ENCODE measurements at regions not wholly inside any gene's neighbourhood (a gene's known extent, or its start where the extent isn't known, plus 50 kb on each side); places are given as distances from the start of the nearest gene placed in this dataset.

GRCh38 chr11:116134450-116134849 lies 630.2 kb upstream of the CADM1 start:
- intact Hi-C loops (cut with DNase I), result no loop called here
- H3K9me3 ChIP-seq, result no peaks in the 10 kb centered on the region
- WGBS, 2 donors, result 84 to 95% methylated on average over 1 of the region's 1 CpG
- H3K27me3 ChIP-seq, result no peaks in the 10 kb centered on the region
- no peak overlapping the region for H3K27ac ChIP-seq
- H3K4me1 ChIP-seq, result no peaks in the 10 kb centered on the region
- ATAC-seq (no peak), DNase-seq (no peak)
- TF ChIP-seq POLR2A (IDR thresholded peaks at IDR 0.05) (no peak), CTCF (IDR thresholded peaks at IDR 0.05) (no peak)
- no peaks in the 10 kb centered on the region for H3K36me3 ChIP-seq (replicated peaks in 1 of 2; ENCODE audit: insufficient read depth in 1 of 2, low read depth in 2 of 2)
- no peak overlapping the region for H3K4me3 ChIP-seq

- H3K27me3 ChIP-seq, result no peaks in the 10 kb centered on the region
- H3K36me3 ChIP-seq (replicated peaks in 1 of 2; ENCODE audit: insufficient read depth in 1 of 2, low read depth in 2 of 2), result no peaks in the 10 kb centered on the region
- intact Hi-C loops (cut with DNase I), result no loop called here
- no peak for ATAC-seq
- TF ChIP-seq POLR2A (IDR thresholded peaks at IDR 0.05) (no peak), CTCF (IDR thresholded peaks at IDR 0.05) (no peak)
- H3K4me1 ChIP-seq, result no peaks in the 10 kb centered on the region
- DNase-seq, result no peak
- no peak overlapping the region for H3K4me3 ChIP-seq
- 80 to 84% methylated on average over 14 of the region's 14 CpGs for whole genome bisulfite sequencing, 2 donors
- no peak overlapping the region for H3K27ac ChIP-seq
- no peaks in the 10 kb centered on the region for H3K9me3 ChIP-seq
Measured at GRCh38 chr11:116132273-116132978, 628.2 kb upstream of the CADM1 start.

- no peaks in the 10 kb centered on the region for H3K4me1 ChIP-seq
- no peaks in the 10 kb centered on the region for H3K36me3 ChIP-seq (replicated peaks in 1 of 2; ENCODE audit: insufficient read depth in 1 of 2, low read depth in 2 of 2)
- WGBS, 2 donors, result 43 to 46% methylated on average over 6 of the region's 6 CpGs
- intact Hi-C loops (cut with DNase I), result no loop called here
- ATAC-seq (no peak), DNase-seq (no peak)
- H3K27ac ChIP-seq, result no peak overlapping the region
- H3K9me3 ChIP-seq, result no peaks in the 10 kb centered on the region
- no peaks in the 10 kb centered on the region for H3K27me3 ChIP-seq
- H3K4me3 ChIP-seq, result no peak overlapping the region
- TF ChIP-seq POLR2A (IDR thresholded peaks at IDR 0.05), result no peak
- no peak for TF ChIP-seq CTCF (IDR thresholded peaks at IDR 0.05)
Measured at GRCh38 chr11:116130122-116130521, 625.9 kb upstream of the CADM1 start.

GRCh38 chr11:116129456-116129855 lies 625.2 kb upstream of the CADM1 start:
- no peaks in the 10 kb centered on the region for H3K27me3 ChIP-seq
- intact Hi-C loops (cut with DNase I), result no loop called here
- ATAC-seq, result no peak
- H3K4me1 ChIP-seq, result no peaks in the 10 kb centered on the region
- H3K36me3 ChIP-seq (replicated peaks in 1 of 2; ENCODE audit: insufficient read depth in 1 of 2, low read depth in 2 of 2), result no peaks in the 10 kb centered on the region
- no peak for DNase-seq
- TF ChIP-seq CTCF (IDR thresholded peaks at IDR 0.05) (no peak), POLR2A (IDR thresholded peaks at IDR 0.05) (no peak)
- H3K4me3 ChIP-seq, result no peak overlapping the region
- no peaks in the 10 kb centered on the region for H3K9me3 ChIP-seq
- WGBS, 2 donors, result 73 to 77% methylated on average over 9 of the region's 9 CpGs
- H3K27ac ChIP-seq, result no peak overlapping the region

GRCh38 chr11:116126562-116126961 lies 622.3 kb upstream of the CADM1 start:
- intact Hi-C loops (cut with DNase I), result no loop called here
- ATAC-seq, result no peak
- Histone ChIP-seq H3K4me1 (no peaks in the 10 kb centered on the region), H3K36me3 (replicated peaks in 1 of 2; ENCODE audit: insufficient read depth in 1 of 2, low read depth in 2 of 2) (no peaks in the 10 kb centered on the region), H3K27ac (no peak overlapping the region), H3K27me3 (no peaks in the 10 kb centered on the region), H3K4me3 (no peak overlapping the region), H3K9me3 (no peaks in the 10 kb centered on the region)
- DNase-seq, result no peak
- TF ChIP-seq CTCF (IDR thresholded peaks at IDR 0.05) (no peak), POLR2A (IDR thresholded peaks at IDR 0.05) (no peak)
- 94 to 100% methylated on average over 3 of the region's 3 CpGs for WGBS, 2 donors
